Testis (tissue), 2 donors: ENCODE measurements at regions not wholly inside any gene's neighbourhood (a gene's known extent, or its start where the extent isn't known, plus 50 kb on each side); places are given as distances from the start of the nearest gene placed in this dataset.
"Not testable (repeated sequence)": the region's sequence is repeated elsewhere in the genome, so short reads cannot be mapped to it uniquely, and the experiment has no call there.

Experiments
- DNase-seq: peaks from one replicate; pipeline ENCODE4 v3.0.0-alpha.2; 2019
- H3K27ac ChIP-seq, 2 donors: fragments of 200-600 bp; sonication (generic); one replicate each; pipeline ENCODE4 v1.5.1; 2019
- H3K27me3 ChIP-seq: fragments of 200-600 bp; sonication (generic); one replicate; pipeline ENCODE4 v1.5.1; 2019
- H3K36me3 ChIP-seq: fragments of 200-600 bp; sonication (generic); one replicate; pipeline ENCODE4 v1.5.1; 2017; ENCODE audit warnings: low read depth; ENCODE audit errors: missing control alignments
- H3K4me1 ChIP-seq: fragments of 200-600 bp; sonication (generic); one replicate; pipeline ENCODE4 v1.5.1; 2019
- H3K4me3 ChIP-seq, 2 donors: fragments of 200-600 bp; sonication (generic); one replicate each; pipeline ENCODE4 v1.5.1; 2017 to 2019
- H3K9me3 ChIP-seq: fragments of 200-600 bp; sonication (generic); one replicate; pipeline ENCODE4 v1.5.1; 2017
- WGBS, 2 donors: methylation state at CpG; one replicate each; pipeline ENCODE4 v1.1.5; 2018; 5-methylcytosine and 5-hydroxymethylcytosine counted together
- intact Hi-C: fragments of 100-400 bp; cut with DNase I; formaldehyde crosslinking; loops from one replicate; pipeline ENCODE4 v1.15.1; 2023; ENCODE audit warnings: low total_unique reads

GRCh38 chr16:33974557-33974956 is 515.1 kb downstream of the TP53TG3F start:
- H3K27ac ChIP-seq, H3K36me3 ChIP-seq, H3K4me1 ChIP-seq, intact Hi-C loops, DNase-seq, H3K27me3 ChIP-seq, H3K4me3 ChIP-seq, H3K9me3 ChIP-seq: not testable (repeated sequence)
- WGBS, 2 donors, result no CpG with 5 or more reads among the region's 8 CpGs

GRCh38 chr16:33975744-33976143 is 516.3 kb downstream of the TP53TG3F start:
- H3K27ac ChIP-seq, intact Hi-C loops, H3K27me3 ChIP-seq, H3K9me3 ChIP-seq, DNase-seq, H3K36me3 ChIP-seq, H3K4me3 ChIP-seq, H3K4me1 ChIP-seq: not testable (repeated sequence)
- no CpG with 5 or more reads among the region's 55 CpGs for WGBS, 2 donors

- DNase-seq, H3K27ac ChIP-seq, H3K36me3 ChIP-seq, H3K27me3 ChIP-seq, H3K4me1 ChIP-seq, intact Hi-C loops, H3K9me3 ChIP-seq, H3K4me3 ChIP-seq: not testable (repeated sequence)
- 66 to 73% methylated on average over 7 to 17 of the region's 25 CpGs for WGBS, 2 donors
These were observed 517.1 kb downstream of the TP53TG3F start for GRCh38 chr16:33976521-33976920.

GRCh38 chr16:33978784-33979183 is 519.4 kb downstream of the TP53TG3F start:
- WGBS, 2 donors, result no CpG with 5 or more reads among the region's 6 CpGs
- not testable (repeated sequence) for DNase-seq, H3K9me3 ChIP-seq

GRCh38 chr16:33979613-33980012 is 520.2 kb downstream of the TP53TG3F start:
- WGBS, 2 donors, result no CpG with 5 or more reads among the region's 3 CpGs
- H3K27me3 ChIP-seq, H3K27ac ChIP-seq, H3K36me3 ChIP-seq, H3K4me3 ChIP-seq, H3K9me3 ChIP-seq, H3K4me1 ChIP-seq, DNase-seq, intact Hi-C loops: not testable (repeated sequence)

More at GRCh38 chr16:33978784-33979183, 519.4 kb downstream of the TP53TG3F start:
- H3K27me3 ChIP-seq, H3K4me3 ChIP-seq, H3K27ac ChIP-seq, H3K36me3 ChIP-seq, intact Hi-C loops, H3K4me1 ChIP-seq: not testable (repeated sequence)

GRCh38 chr16:33980736-33981135 is 521.3 kb downstream of the TP53TG3F start:
- H3K9me3 ChIP-seq, intact Hi-C loops, DNase-seq, H3K4me1 ChIP-seq, H3K4me3 ChIP-seq, H3K36me3 ChIP-seq, H3K27ac ChIP-seq, H3K27me3 ChIP-seq: not testable (repeated sequence)
- no CpG with 5 or more reads among the region's 8 CpGs for WGBS, 2 donors

- H3K4me3 ChIP-seq, H3K27me3 ChIP-seq, H3K9me3 ChIP-seq, H3K4me1 ChIP-seq, H3K27ac ChIP-seq, DNase-seq, intact Hi-C loops, H3K36me3 ChIP-seq: not testable (repeated sequence)
- WGBS, 2 donors, result no CpG with 5 or more reads among the region's 5 CpGs
These were observed 525.0 kb downstream of the TP53TG3F start for GRCh38 chr16:33984428-33984827.

GRCh38 chr16:33986521-33986920 is 527.1 kb downstream of the TP53TG3F start:
- H3K4me1 ChIP-seq, H3K9me3 ChIP-seq, H3K27me3 ChIP-seq, intact Hi-C loops, H3K4me3 ChIP-seq, DNase-seq, H3K27ac ChIP-seq, H3K36me3 ChIP-seq: not testable (repeated sequence)
- 86% methylated on average over 5 of the region's 8 CpGs; no CpG with 5 or more reads in 1 of the 2 donors for WGBS, 2 donors

- DNase-seq, H3K4me1 ChIP-seq, H3K27ac ChIP-seq, intact Hi-C loops, H3K4me3 ChIP-seq, H3K9me3 ChIP-seq, H3K27me3 ChIP-seq, H3K36me3 ChIP-seq: not testable (repeated sequence)
- WGBS, 2 donors, result no CpG with 5 or more reads among the region's 13 CpGs
These were observed 528.0 kb downstream of the TP53TG3F start for GRCh38 chr16:33987348-33987963.

- DNase-seq, H3K4me3 ChIP-seq, H3K36me3 ChIP-seq, intact Hi-C loops, H3K9me3 ChIP-seq, H3K27ac ChIP-seq, H3K4me1 ChIP-seq, H3K27me3 ChIP-seq: not testable (repeated sequence)
- WGBS, 2 donors, result no CpG with 5 or more reads among the region's 8 CpGs
These were observed 528.6 kb downstream of the TP53TG3F start for GRCh38 chr16:33988012-33988411.

- H3K27ac ChIP-seq, DNase-seq, H3K9me3 ChIP-seq, H3K4me1 ChIP-seq, H3K4me3 ChIP-seq, H3K27me3 ChIP-seq, intact Hi-C loops, H3K36me3 ChIP-seq: not testable (repeated sequence)
- WGBS, 2 donors, result no CpG with 5 or more reads among the region's 18 CpGs
These were observed 531.1 kb downstream of the TP53TG3F start for GRCh38 chr16:33990488-33990887.

GRCh38 chr16:33992513-33993177 is 533.2 kb downstream of the TP53TG3F start:
- H3K36me3 ChIP-seq, H3K4me1 ChIP-seq, H3K27ac ChIP-seq, H3K9me3 ChIP-seq, intact Hi-C loops, H3K4me3 ChIP-seq, DNase-seq, H3K27me3 ChIP-seq: not testable (repeated sequence)
- 77 to 79% methylated on average over 11 of the region's 11 CpGs for whole genome bisulfite sequencing, 2 donors
